ENCODE measurements at regions not wholly inside any gene's neighbourhood (a gene's known extent, or its start where the extent isn't known, plus 50 kb on each side); places are given as distances from the start of the nearest gene placed in this dataset.

GRCh38 chr2:11014026-11014425 lies 102.3 kb downstream of the KCNF1 start:
- Mint-ChIP-seq H3K4me1 (no peaks in the 10 kb centered on the region), H3K9me3 (no peaks in the 10 kb centered on the region), H3K36me3 (ENCODE audit: low read depth) (no peaks in the 10 kb centered on the region), H3K4me3 (no peak overlapping the region), H3K27ac (ENCODE audit: unreplicated experiment) (no peak overlapping the region), H3K27me3 (ENCODE audit: low read depth) (peaks cover 7% of the 10 kb centered on the region)
- no peak for DNase-seq (ENCODE audit: low read depth, low spot score)
- no peak for TF ChIP-seq CTCF (conservative IDR thresholded peaks at IDR 0.05)

- H3K27me3 Mint-ChIP-seq (ENCODE audit: low read depth): peaks cover 8% of the 10 kb centered on the region
- H3K4me3 Mint-ChIP-seq: no peak overlapping the region
- H3K36me3 Mint-ChIP-seq (ENCODE audit: low read depth): no peaks in the 10 kb centered on the region
- no peak overlapping the region for H3K27ac Mint-ChIP-seq (ENCODE audit: unreplicated experiment)
- DNase-seq (ENCODE audit: low read depth, low spot score): no peak
- TF ChIP-seq CTCF (conservative IDR thresholded peaks at IDR 0.05): no peak
- peaks cover 8% of the 10 kb centered on the region for H3K4me1 Mint-ChIP-seq
- H3K9me3 Mint-ChIP-seq: peaks cover 3% of the 10 kb centered on the region
Observed at GRCh38 chr2:11016735-11017388, 105.1 kb downstream of the KCNF1 start.

GRCh38 chr2:11017921-11018320 lies 106.2 kb downstream of the KCNF1 start:
- no peak overlapping the region for H3K4me3 Mint-ChIP-seq
- DNase-seq (ENCODE audit: low read depth, low spot score): no peak
- peaks cover 8% of the 10 kb centered on the region for H3K27me3 Mint-ChIP-seq (ENCODE audit: low read depth)
- H3K36me3 Mint-ChIP-seq (ENCODE audit: low read depth): no peaks in the 10 kb centered on the region
- no peak overlapping the region for H3K27ac Mint-ChIP-seq (ENCODE audit: unreplicated experiment)
- TF ChIP-seq CTCF (conservative IDR thresholded peaks at IDR 0.05): no peak
- peaks cover 16% of the 10 kb centered on the region for H3K4me1 Mint-ChIP-seq
- peaks cover 5% of the 10 kb centered on the region for H3K9me3 Mint-ChIP-seq

- peaks cover 16% of the 10 kb centered on the region for H3K4me1 Mint-ChIP-seq
- DNase-seq (ENCODE audit: low read depth, low spot score): no peak
- peaks cover 8% of the 10 kb centered on the region for H3K27me3 Mint-ChIP-seq (ENCODE audit: low read depth)
- no peak for TF ChIP-seq CTCF (conservative IDR thresholded peaks at IDR 0.05)
- H3K27ac Mint-ChIP-seq (ENCODE audit: unreplicated experiment): no peak overlapping the region
- H3K36me3 Mint-ChIP-seq (ENCODE audit: low read depth): no peaks in the 10 kb centered on the region
- H3K9me3 Mint-ChIP-seq: peaks cover 5% of the 10 kb centered on the region
- H3K4me3 Mint-ChIP-seq: no peak overlapping the region
Observed at GRCh38 chr2:11018651-11019185, 107.0 kb downstream of the KCNF1 start.

- Mint-ChIP-seq H3K27me3 (ENCODE audit: low read depth) (peaks cover 8% of the 10 kb centered on the region), H3K9me3 (peaks cover 5% of the 10 kb centered on the region), H3K4me3 (no peak overlapping the region), H3K27ac (ENCODE audit: unreplicated experiment) (no peak overlapping the region), H3K4me1 (peaks cover 20% of the 10 kb centered on the region), H3K36me3 (ENCODE audit: low read depth) (no peaks in the 10 kb centered on the region)
- TF ChIP-seq CTCF (conservative IDR thresholded peaks at IDR 0.05): no peak
- DNase-seq (ENCODE audit: low read depth, low spot score): no peak
Observed at GRCh38 chr2:11019614-11020013, 107.9 kb downstream of the KCNF1 start.
